Mesothelial cell of epicardium (in vitro differentiated cells): ENCODE measurements at regions not wholly inside any gene's neighbourhood (a gene's known extent, or its start where the extent isn't known, plus 50 kb on each side); places are given as distances from the start of the nearest gene placed in this dataset.

ENCODE experiments used
- DNase-seq, 2 experiments: peaks; one replicate each; pipeline ENCODE4 v3.0.0; 2021; ENCODE audit warnings: low spot score in 2 of 2; ENCODE audit not compliant: unreplicated experiment in 2 of 2
- H3K27ac Mint-ChIP-seq: 2 replicates; pipeline ENCODE4 v1.8.0; 2021; ENCODE audit warnings: mixed read lengths
- H3K27me3 Mint-ChIP-seq: 2 replicates; pipeline ENCODE4 v1.8.0; 2021; ENCODE audit warnings: low read depth, mixed read lengths
- H3K36me3 Mint-ChIP-seq: 2 replicates; pipeline ENCODE4 v1.8.0; 2021; ENCODE audit warnings: mixed read lengths
- H3K4me1 Mint-ChIP-seq: 2 replicates; pipeline ENCODE4 v1.8.0; 2021; ENCODE audit warnings: mixed read lengths
- H3K4me3 Mint-ChIP-seq: 2 replicates; pipeline ENCODE4 v1.8.0; 2021; ENCODE audit warnings: mild to moderate bottlenecking, moderate library complexity, mixed read lengths
- H3K9me3 Mint-ChIP-seq: 2 replicates; pipeline ENCODE4 v1.8.0; 2021; ENCODE audit warnings: mixed read lengths
- CTCF ChIP-seq: fragments of 200-600 bp; sonication (generic); IDR thresholded peaks from one replicate; pipeline ENCODE4 v1.5.0; 2021; ENCODE audit warnings: antibody characterized with exemption; ENCODE audit not compliant: unreplicated experiment

GRCh38 chr1:67892476-67893125, 59.3 kb upstream of the GNG12 start:
- DNase-seq, result no peak
- Mint-ChIP-seq H3K27me3 (no peaks in the 10 kb centered on the region), H3K9me3 (no peaks in the 10 kb centered on the region), H3K4me3 (no peak overlapping the region), H3K36me3 (no peaks in the 10 kb centered on the region), H3K4me1 (peaks cover 42% of the 10 kb centered on the region), H3K27ac (no peak overlapping the region)
- TF ChIP-seq CTCF, result no peak

- Mint-ChIP-seq H3K4me1 (peaks cover 32% of the 10 kb centered on the region), H3K27ac (no peak overlapping the region), H3K9me3 (no peaks in the 10 kb centered on the region), H3K36me3 (no peaks in the 10 kb centered on the region), H3K4me3 (no peak overlapping the region), H3K27me3 (no peaks in the 10 kb centered on the region)
- no peak for DNase-seq
- no peak for TF ChIP-seq CTCF
These were observed 57.6 kb upstream of the GNG12 start for GRCh38 chr1:67890857-67891256.

- Mint-ChIP-seq H3K9me3 (no peaks in the 10 kb centered on the region), H3K4me1 (peaks cover 32% of the 10 kb centered on the region), H3K36me3 (no peaks in the 10 kb centered on the region), H3K27ac (no peak overlapping the region), H3K4me3 (no peak overlapping the region), H3K27me3 (no peaks in the 10 kb centered on the region)
- TF ChIP-seq CTCF, result no peak
- no peak for DNase-seq
These were observed 56.8 kb upstream of the GNG12 start for GRCh38 chr1:67889953-67890567.

- Mint-ChIP-seq H3K9me3 (no peaks in the 10 kb centered on the region), H3K27ac (no peak overlapping the region), H3K27me3 (no peaks in the 10 kb centered on the region), H3K36me3 (no peaks in the 10 kb centered on the region), H3K4me3 (no peak overlapping the region), H3K4me1 (peaks cover 32% of the 10 kb centered on the region)
- no peak for TF ChIP-seq CTCF
- no peak for DNase-seq
These were observed 56.2 kb upstream of the GNG12 start for GRCh38 chr1:67889466-67889865.

GRCh38 chr1:67888216-67889106, 55.2 kb upstream of the GNG12 start:
- Mint-ChIP-seq H3K4me3 (no peak overlapping the region), H3K27ac (peak overlapping the region; percentile 36), H3K36me3 (no peaks in the 10 kb centered on the region), H3K27me3 (no peaks in the 10 kb centered on the region), H3K9me3 (no peaks in the 10 kb centered on the region), H3K4me1 (peaks cover 32% of the 10 kb centered on the region)
- TF ChIP-seq CTCF, result no peak
- no peak for DNase-seq
